ENCODE measurements at regions not wholly inside any gene's neighbourhood (a gene's known extent, or its start where the extent isn't known, plus 50 kb on each side); places are given as distances from the start of the nearest gene placed in this dataset.

- no peaks in the 10 kb centered on the region for H3K4me1 Mint-ChIP-seq
- no peak overlapping the region for H3K4me3 Mint-ChIP-seq
- no peaks in the 10 kb centered on the region for H3K9me3 Mint-ChIP-seq
- H3K36me3 Mint-ChIP-seq = no peaks in the 10 kb centered on the region
- peaks cover 7% of the 10 kb centered on the region for H3K27me3 Mint-ChIP-seq
- H3K27ac Mint-ChIP-seq = no peak overlapping the region
Measured at GRCh38 chr11:71342951-71343827, 90.8 kb upstream of the SHANK2 start.

GRCh38 chr11:71342116-71342515 lies 89.7 kb upstream of the SHANK2 start:
- no peaks in the 10 kb centered on the region for H3K9me3 Mint-ChIP-seq
- H3K27me3 Mint-ChIP-seq = peaks cover 5% of the 10 kb centered on the region
- H3K27ac Mint-ChIP-seq = no peak overlapping the region
- H3K36me3 Mint-ChIP-seq = no peaks in the 10 kb centered on the region
- no peak overlapping the region for H3K4me3 Mint-ChIP-seq
- H3K4me1 Mint-ChIP-seq = no peaks in the 10 kb centered on the region

- Mint-ChIP-seq H3K4me1 (no peaks in the 10 kb centered on the region), H3K9me3 (no peaks in the 10 kb centered on the region), H3K27ac (no peak overlapping the region), H3K27me3 (peaks cover 5% of the 10 kb centered on the region), H3K4me3 (peak overlapping the region in 1 of 4 donors; percentile 76), H3K36me3 (no peaks in the 10 kb centered on the region)
Measured at GRCh38 chr11:71341596-71341995, 89.2 kb upstream of the SHANK2 start.

GRCh38 chr11:71341173-71341572 lies 88.8 kb upstream of the SHANK2 start:
- H3K4me3 Mint-ChIP-seq = no peak overlapping the region
- H3K27me3 Mint-ChIP-seq = peaks cover 5% of the 10 kb centered on the region
- H3K36me3 Mint-ChIP-seq = no peaks in the 10 kb centered on the region
- H3K9me3 Mint-ChIP-seq = no peaks in the 10 kb centered on the region
- no peak overlapping the region for H3K27ac Mint-ChIP-seq
- H3K4me1 Mint-ChIP-seq = no peaks in the 10 kb centered on the region

- no peaks in the 10 kb centered on the region for H3K9me3 Mint-ChIP-seq
- no peak overlapping the region for H3K4me3 Mint-ChIP-seq
- H3K4me1 Mint-ChIP-seq = no peaks in the 10 kb centered on the region
- H3K27me3 Mint-ChIP-seq = peaks cover 5% of the 10 kb centered on the region
- no peaks in the 10 kb centered on the region for H3K36me3 Mint-ChIP-seq
- H3K27ac Mint-ChIP-seq = no peak overlapping the region
Measured at GRCh38 chr11:71340086-71340606, 87.8 kb upstream of the SHANK2 start.

- Mint-ChIP-seq H3K36me3 (no peaks in the 10 kb centered on the region), H3K4me1 (no peaks in the 10 kb centered on the region), H3K27ac (no peak overlapping the region), H3K9me3 (no peaks in the 10 kb centered on the region), H3K27me3 (peaks cover 5% of the 10 kb centered on the region), H3K4me3 (no peak overlapping the region)
Measured at GRCh38 chr11:71339396-71339881, 87.1 kb upstream of the SHANK2 start.

- no peaks in the 10 kb centered on the region for H3K36me3 Mint-ChIP-seq
- H3K4me1 Mint-ChIP-seq = no peaks in the 10 kb centered on the region
- peaks cover 4% of the 10 kb centered on the region for H3K27me3 Mint-ChIP-seq
- peaks cover 0 to 1% (median 0%) of the 10 kb centered on the region in 3 donors for H3K9me3 Mint-ChIP-seq
- H3K4me3 Mint-ChIP-seq = no peak overlapping the region
- no peak overlapping the region for H3K27ac Mint-ChIP-seq
Measured at GRCh38 chr11:71338801-71339395, 86.5 kb upstream of the SHANK2 start.

GRCh38 chr11:71336996-71337754 lies 84.8 kb upstream of the SHANK2 start:
- Mint-ChIP-seq H3K4me1 (no peaks in the 10 kb centered on the region), H3K27ac (no peak overlapping the region), H3K27me3 (peaks cover 4% of the 10 kb centered on the region), H3K4me3 (no peak overlapping the region), H3K36me3 (no peaks in the 10 kb centered on the region), H3K9me3 (peaks cover 3 to 8% (median 4%) of the 10 kb centered on the region in 3 donors)

- Mint-ChIP-seq H3K4me3 (no peak overlapping the region), H3K36me3 (no peaks in the 10 kb centered on the region), H3K27ac (no peak overlapping the region), H3K9me3 (peaks cover 3 to 8% (median 4%) of the 10 kb centered on the region in 3 donors), H3K4me1 (no peaks in the 10 kb centered on the region), H3K27me3 (no peaks in the 10 kb centered on the region)
Measured at GRCh38 chr11:71336176-71336995, 84.0 kb upstream of the SHANK2 start.

GRCh38 chr11:71335371-71335770 lies 83.0 kb upstream of the SHANK2 start:
- Mint-ChIP-seq H3K4me3 (no peak overlapping the region), H3K27me3 (no peaks in the 10 kb centered on the region), H3K27ac (no peak overlapping the region), H3K36me3 (no peaks in the 10 kb centered on the region), H3K4me1 (no peaks in the 10 kb centered on the region), H3K9me3 (peaks cover 3 to 8% (median 4%) of the 10 kb centered on the region in 3 donors)

GRCh38 chr11:71334191-71334590 lies 81.8 kb upstream of the SHANK2 start:
- H3K9me3 Mint-ChIP-seq = peaks cover 3 to 8% (median 4%) of the 10 kb centered on the region in 3 donors
- H3K4me3 Mint-ChIP-seq = no peak overlapping the region
- H3K27ac Mint-ChIP-seq = no peak overlapping the region
- H3K36me3 Mint-ChIP-seq = no peaks in the 10 kb centered on the region
- no peaks in the 10 kb centered on the region for H3K27me3 Mint-ChIP-seq
- H3K4me1 Mint-ChIP-seq = peaks cover 0 to 1% (median 0%) of the 10 kb centered on the region in 3 donors

- H3K4me3 Mint-ChIP-seq = no peak overlapping the region
- H3K9me3 Mint-ChIP-seq = peaks cover 3 to 8% (median 4%) of the 10 kb centered on the region in 3 donors
- H3K36me3 Mint-ChIP-seq = no peaks in the 10 kb centered on the region
- peak overlapping the region in 1 of 3 donors; percentile 81 for H3K27ac Mint-ChIP-seq
- no peaks in the 10 kb centered on the region for H3K27me3 Mint-ChIP-seq
- H3K4me1 Mint-ChIP-seq = peaks cover 0 to 1% (median 0%) of the 10 kb centered on the region in 3 donors
Measured at GRCh38 chr11:71333473-71333872, 81.1 kb upstream of the SHANK2 start.

- Mint-ChIP-seq H3K27me3 (no peaks in the 10 kb centered on the region), H3K4me1 (peaks cover 0 to 1% (median 0%) of the 10 kb centered on the region in 3 donors), H3K36me3 (no peaks in the 10 kb centered on the region), H3K27ac (no peak overlapping the region), H3K9me3 (peaks cover 3 to 8% (median 4%) of the 10 kb centered on the region in 3 donors), H3K4me3 (no peak overlapping the region)
Measured at GRCh38 chr11:71332447-71332846, 80.1 kb upstream of the SHANK2 start.

- Mint-ChIP-seq H3K27ac (no peak overlapping the region), H3K27me3 (no peaks in the 10 kb centered on the region), H3K36me3 (no peaks in the 10 kb centered on the region), H3K9me3 (peaks cover 3 to 8% (median 4%) of the 10 kb centered on the region in 3 donors), H3K4me1 (peaks cover 0 to 1% (median 0%) of the 10 kb centered on the region in 3 donors), H3K4me3 (no peak overlapping the region)
Measured at GRCh38 chr11:71332046-71332445, 79.7 kb upstream of the SHANK2 start.

Measured in IgD-negative memory B cell (primary cell).